TTC549 (cell line): ENCODE measurements at regions not wholly inside any gene's neighbourhood (a gene's known extent, or its start where the extent isn't known, plus 50 kb on each side); places are given as distances from the start of the nearest gene placed in this dataset.

Experiments
- FAIRE-seq: peaks from 2 replicates; lab custom pipeline; 2012; peaks lifted over from hg19 to GRCh38; lab: Jason Lieb, UNC

DNA sequence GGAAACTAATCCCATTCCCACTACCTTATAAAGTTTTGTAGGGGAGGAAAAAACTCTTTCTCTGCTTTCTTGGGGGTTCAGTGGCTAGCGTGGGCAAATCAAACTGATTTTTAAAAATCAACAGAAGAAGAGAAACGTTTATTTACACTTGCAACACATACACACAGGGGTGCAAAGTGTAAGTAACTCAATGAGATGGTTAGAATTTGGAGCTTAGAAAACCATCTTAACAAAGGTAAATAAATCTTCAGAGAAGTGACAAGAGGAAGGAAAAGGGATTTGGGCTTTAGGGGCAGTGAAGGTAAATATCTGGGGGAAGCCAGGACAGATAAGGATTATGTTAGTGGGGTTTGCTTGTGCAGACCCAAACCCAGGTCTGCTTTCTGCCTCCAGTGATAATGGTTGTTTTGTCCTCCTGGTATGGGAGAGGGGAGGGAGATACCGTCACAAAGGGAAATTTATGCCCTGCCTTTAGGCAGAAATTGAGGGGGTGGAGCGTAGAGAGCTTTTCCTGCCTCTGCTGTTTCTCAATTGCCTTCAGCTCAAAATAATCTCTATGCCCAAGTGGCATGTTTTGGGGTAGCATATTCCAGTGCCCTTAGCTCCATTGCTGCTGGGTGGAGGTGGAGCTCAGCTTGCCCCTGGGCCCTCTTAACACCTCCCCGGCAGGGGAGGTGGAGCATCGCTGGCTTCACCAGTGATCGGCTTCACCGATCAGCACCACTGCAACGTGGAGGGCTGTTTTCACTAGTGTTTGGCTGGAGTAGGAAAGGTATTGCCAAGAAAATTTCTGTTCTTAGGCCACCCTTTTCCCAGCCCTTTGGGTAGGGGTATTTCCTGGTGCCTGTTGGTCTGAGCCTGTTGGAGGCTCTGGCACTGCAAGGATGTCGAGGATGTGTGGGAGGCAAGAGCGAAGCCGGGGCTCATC lies 92.2 kb downstream of the TEX51 start:
- no peak for FAIRE-seq

DNA sequence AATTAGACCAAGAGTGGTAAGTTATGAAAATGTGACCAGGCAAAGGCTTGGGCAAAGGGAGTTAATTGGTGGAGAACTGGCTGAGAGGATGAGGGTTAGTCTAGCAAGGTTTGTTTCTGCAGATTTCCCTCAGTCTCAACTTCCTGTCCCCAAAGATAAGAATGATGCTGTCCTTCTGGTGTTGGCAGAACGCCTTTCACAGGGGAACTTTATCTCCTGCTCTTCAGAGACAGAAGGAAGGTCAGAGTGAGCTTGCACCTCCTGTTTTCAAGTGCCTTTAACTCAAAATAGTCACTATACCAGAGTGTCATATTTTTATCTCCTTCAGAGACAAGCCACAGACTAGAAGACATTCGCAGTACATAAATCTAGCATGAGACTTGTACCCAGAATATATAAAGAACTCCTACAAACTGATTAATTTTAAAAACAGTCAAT lies 95.7 kb downstream of the TEX51 start:
- no peak for FAIRE-seq

DNA sequence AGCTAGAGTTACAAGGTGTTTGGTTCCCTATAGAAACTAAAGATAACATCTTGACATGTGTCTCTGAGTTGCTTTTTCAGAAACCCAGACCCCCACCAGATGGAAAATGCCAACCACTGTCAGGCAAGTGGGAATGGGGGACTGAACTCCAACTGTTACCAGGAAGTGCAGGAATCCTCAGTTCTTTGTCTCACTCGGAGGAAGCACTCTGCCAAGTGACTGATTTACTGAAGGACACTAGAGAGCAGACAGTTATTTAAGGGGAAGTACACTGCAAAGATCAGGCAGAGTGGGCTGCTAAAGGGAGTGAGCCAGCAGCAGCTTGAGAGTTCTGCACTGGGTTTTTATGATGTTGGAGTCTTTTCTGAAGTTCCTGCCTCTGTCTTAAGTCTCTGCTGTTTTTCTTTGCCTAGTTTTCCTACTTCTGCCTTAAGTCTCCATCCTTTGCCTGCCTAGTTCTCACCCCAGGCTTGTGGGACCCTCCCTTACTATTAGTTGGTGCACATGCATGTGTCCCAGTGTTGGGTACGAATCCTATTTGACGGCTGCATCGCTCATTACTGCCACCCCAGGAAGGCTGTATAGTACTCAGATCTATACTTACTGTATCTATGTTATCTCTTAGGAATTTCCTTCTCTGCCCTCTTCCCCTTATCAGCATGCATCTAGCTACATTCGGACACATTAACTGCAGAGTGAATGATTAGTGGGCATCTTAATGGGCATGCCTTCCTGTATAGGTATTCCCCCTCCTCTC lies 97.1 kb downstream of the TEX51 start:
- no peak for FAIRE-seq

DNA sequence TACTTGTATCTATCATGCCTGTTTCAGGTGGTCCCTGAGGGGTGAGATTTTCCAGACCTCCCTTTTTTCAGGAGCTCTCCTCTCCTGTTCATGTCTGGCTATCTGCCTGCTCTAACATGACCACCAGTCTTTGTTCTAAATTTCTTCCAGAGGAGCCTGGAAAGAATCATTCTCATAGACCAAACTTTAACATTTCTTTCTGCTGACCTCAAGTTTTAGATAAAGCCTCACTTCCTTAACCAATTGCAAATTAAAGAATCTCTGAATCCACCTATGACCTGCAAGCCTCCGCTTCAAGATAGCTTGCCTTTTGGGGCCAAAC lies 97.6 kb downstream of the TEX51 start:
- no peak for FAIRE-seq
